Stomach (tissue), 4 donors: ENCODE measurements at regions not wholly inside any gene's neighbourhood (a gene's known extent, or its start where the extent isn't known, plus 50 kb on each side); places are given as distances from the start of the nearest gene placed in this dataset.

ENCODE experiments used
- CTCF ChIP-seq, 7 experiments: fragments of 450-650 bp in 4 of 7; fragments of 200-600 bp in 3 of 7; sonication (generic) in 3 of 7; IDR thresholded peaks; one replicate each; pipeline ENCODE4 v1.5.1; 2016 to 2019; ENCODE audit warnings: antibody characterized with exemption in 7 of 7, control low read depth in 2 of 7, mild to moderate bottlenecking in 1 of 7
- EP300 ChIP-seq: sonication (generic); formaldehyde crosslinking; IDR thresholded peaks from one replicate; pipeline ENCODE4 v1.6.1; 2017; ENCODE audit warnings: antibody characterized with exemption
- POLR2A ChIP-seq, 4 donors: fragments of 450-650 bp; IDR thresholded peaks; one replicate each; pipeline ENCODE4 v1.6.1; 2016; ENCODE audit warnings: antibody characterized with exemption in 4 of 4, control low read depth in 2 of 4, mild to moderate bottlenecking in 1 of 4, moderate library complexity in 1 of 4

DNA sequence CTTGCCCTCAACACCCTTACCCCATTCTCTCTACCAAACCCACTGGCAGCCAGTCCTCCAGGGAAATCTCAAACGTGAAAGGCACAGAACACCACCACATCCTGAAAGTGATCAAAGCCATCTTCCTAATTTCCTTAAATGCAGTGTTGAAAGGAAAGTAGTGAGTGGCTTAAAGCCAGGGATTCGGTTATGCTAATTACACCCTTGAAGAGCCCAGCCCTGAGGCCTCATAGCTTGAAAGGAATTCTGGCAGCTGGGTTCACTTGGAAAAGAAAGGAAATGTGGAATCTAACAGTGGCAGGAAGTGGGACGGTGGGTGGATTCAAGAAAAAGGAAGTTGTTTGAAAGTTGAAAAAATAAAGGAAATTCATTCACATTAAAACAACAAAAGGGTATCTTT is 73.0 kb upstream of the FICD start:
- TF ChIP-seq EP300, result no peak
- TF ChIP-seq CTCF (IDR thresholded peaks at IDR 0.05), result no peak
- TF ChIP-seq POLR2A (IDR thresholded peaks at IDR 0.05), result no peak
